Caco-2 (cell line): ENCODE measurements at regions not wholly inside any gene's neighbourhood (a gene's known extent, or its start where the extent isn't known, plus 50 kb on each side); places are given as distances from the start of the nearest gene placed in this dataset.

Experiments
- BruUV-seq: library from RNA; stranded (reverse); fragments of 400-500 nt; replicated peaks from 2 replicates; lab custom pipeline; 2021; lab: Mats Ljungman, UMichigan
- CTCF ChIA-PET: fragments of 300-600 bp; sonication (Branson Sonifier 250); formaldehyde crosslinking; loops from one replicate; lab custom pipeline; 2022; ENCODE audit warnings: antibody characterized with exemption; lab: Charles Lee
- POLR2A ChIA-PET: fragments of 300-600 bp; sonication (Branson Sonifier 250); formaldehyde crosslinking; loops from one replicate; lab custom pipeline; 2022; ENCODE audit warnings: antibody characterized with exemption; lab: Charles Lee
- DNase-seq, 2 experiments: peaks; one replicate each; pipeline versions ENCODE4 v3.0.0 to v3.0.0-alpha.2; 2020 to 2022
- H3K27me3 ChIP-seq: replicated peaks from 2 replicates; pipeline ENCODE4 v1.6.0; 2011; ENCODE audit warnings: low read length; ENCODE audit not compliant: control insufficient read depth, insufficient read depth
- H3K36me3 ChIP-seq: 2 replicates; pipeline ENCODE4 v1.5.1; 2011; ENCODE audit warnings: low read length; ENCODE audit not compliant: control insufficient read depth, insufficient read depth
- H3K4me1 ChIP-seq: fragments of 250-450 bp; sonication (Bioruptor Pico); 2 replicates; pipeline ENCODE4 v1.5.1; 2020; ENCODE audit warnings: mild to moderate bottlenecking
- H3K4me3 ChIP-seq: 2 replicates; pipeline ENCODE4 v1.5.1; 2011; ENCODE audit warnings: low read depth, mild to moderate bottlenecking, control low read depth, low read length
- H3K9me3 ChIP-seq: fragments of 250-450 bp; sonication (Bioruptor Pico); 2 replicates; pipeline ENCODE4 v1.5.1; 2020; ENCODE audit warnings: mild to moderate bottlenecking, moderate library complexity
- H3K27ac Mint-ChIP-seq: one replicate; pipeline ENCODE4 v1.8.0; 2022; ENCODE audit warnings: mixed read lengths; ENCODE audit not compliant: unreplicated experiment
- H3K27me3 Mint-ChIP-seq: one replicate; pipeline ENCODE4 v1.8.0; 2022; ENCODE audit warnings: mixed read lengths; ENCODE audit not compliant: insufficient read depth, unreplicated experiment
- H3K36me3 Mint-ChIP-seq: one replicate; pipeline ENCODE4 v1.8.0; 2022; ENCODE audit warnings: mild to moderate bottlenecking, mixed read lengths; ENCODE audit not compliant: insufficient read depth, unreplicated experiment
- H3K4me1 Mint-ChIP-seq: one replicate; pipeline ENCODE4 v1.8.0; 2022; ENCODE audit warnings: low read depth, mixed read lengths; ENCODE audit not compliant: unreplicated experiment
- H3K4me3 Mint-ChIP-seq: one replicate; pipeline ENCODE4 v1.8.0; 2022; ENCODE audit warnings: mild to moderate bottlenecking, moderate library complexity, mixed read lengths; ENCODE audit not compliant: unreplicated experiment
- H3K9me3 Mint-ChIP-seq: one replicate; pipeline ENCODE4 v1.8.0; 2022; ENCODE audit warnings: mixed read lengths; ENCODE audit not compliant: unreplicated experiment
- intact Hi-C: fragments of 100-400 bp; cut with micrococcal nuclease; formaldehyde crosslinking; loops from one replicate; pipeline ENCODE4 v1.10.0; 2022; ENCODE audit not compliant: unreplicated experiment
- TF ChIP-seq, protein P1 (sequence below), 2 experiments: fragments of 200-600 bp in 1 of 2; IDR thresholded peaks; 1 replicate in 1 of 2; 2 replicates in 1 of 2; pipeline versions ENCODE4 v1.5.1 to v1.8.0; 2011 to 2022; ENCODE audit warnings: antibody characterized with exemption in 1 of 2, control low read depth in 1 of 2, inconsistent platforms in 1 of 2, low read depth in 1 of 2, low read length in 1 of 2, mild to moderate bottlenecking in 1 of 2, moderate library complexity in 1 of 2; ENCODE audit not compliant: insufficient read depth in 1 of 2, severe bottlenecking in 1 of 2, unreplicated experiment in 1 of 2

- no peaks in the 10 kb centered on the region for H3K36me3 ChIP-seq
- Mint-ChIP-seq H3K4me1 (peaks cover 8% of the 10 kb centered on the region), H3K4me3 (no peak overlapping the region), H3K27ac (no peak overlapping the region), H3K27me3 (no peaks in the 10 kb centered on the region), H3K9me3 (no peaks in the 10 kb centered on the region), H3K36me3 (no peaks in the 10 kb centered on the region)
- no TSS peak for BruUV-seq
- no peaks in the 10 kb centered on the region for H3K9me3 ChIP-seq
- H3K4me3 ChIP-seq: no peak overlapping the region
- no peaks in the 10 kb centered on the region for H3K4me1 ChIP-seq
- POLR2A ChIA-PET: no interaction called here
- DNase-seq: no peak
- CTCF ChIA-PET: no interaction called here
- H3K27me3 ChIP-seq: no peaks in the 10 kb centered on the region
- intact Hi-C loops: no loop called here
- TF ChIP-seq, protein P1, sequence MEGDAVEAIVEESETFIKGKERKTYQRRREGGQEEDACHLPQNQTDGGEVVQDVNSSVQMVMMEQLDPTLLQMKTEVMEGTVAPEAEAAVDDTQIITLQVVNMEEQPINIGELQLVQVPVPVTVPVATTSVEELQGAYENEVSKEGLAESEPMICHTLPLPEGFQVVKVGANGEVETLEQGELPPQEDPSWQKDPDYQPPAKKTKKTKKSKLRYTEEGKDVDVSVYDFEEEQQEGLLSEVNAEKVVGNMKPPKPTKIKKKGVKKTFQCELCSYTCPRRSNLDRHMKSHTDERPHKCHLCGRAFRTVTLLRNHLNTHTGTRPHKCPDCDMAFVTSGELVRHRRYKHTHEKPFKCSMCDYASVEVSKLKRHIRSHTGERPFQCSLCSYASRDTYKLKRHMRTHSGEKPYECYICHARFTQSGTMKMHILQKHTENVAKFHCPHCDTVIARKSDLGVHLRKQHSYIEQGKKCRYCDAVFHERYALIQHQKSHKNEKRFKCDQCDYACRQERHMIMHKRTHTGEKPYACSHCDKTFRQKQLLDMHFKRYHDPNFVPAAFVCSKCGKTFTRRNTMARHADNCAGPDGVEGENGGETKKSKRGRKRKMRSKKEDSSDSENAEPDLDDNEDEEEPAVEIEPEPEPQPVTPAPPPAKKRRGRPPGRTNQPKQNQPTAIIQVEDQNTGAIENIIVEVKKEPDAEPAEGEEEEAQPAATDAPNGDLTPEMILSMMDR (IDR thresholded peaks at IDR 0.05; ENCODE audit: insufficient read depth in 1 of 2, low read depth in 1 of 2, low read length in 1 of 2, severe bottlenecking in 1 of 2, unreplicated experiment in 1 of 2): no peak
Observed at GRCh38 chr11:15725246-15725645, 610.5 kb downstream of the INSC start.

GRCh38 chr11:15726221-15726746, 611.6 kb downstream of the INSC start:
- CTCF ChIA-PET: no interaction called here
- H3K36me3 Mint-ChIP-seq: no peaks in the 10 kb centered on the region
- Histone ChIP-seq H3K9me3 (no peaks in the 10 kb centered on the region), H3K27me3 (no peaks in the 10 kb centered on the region), H3K4me1 (no peaks in the 10 kb centered on the region), H3K36me3 (no peaks in the 10 kb centered on the region), H3K4me3 (no peak overlapping the region)
- H3K27me3 Mint-ChIP-seq: no peaks in the 10 kb centered on the region
- no TSS peak for BruUV-seq
- no peak for DNase-seq
- no peak overlapping the region for H3K27ac Mint-ChIP-seq
- H3K4me3 Mint-ChIP-seq: no peak overlapping the region
- intact Hi-C loops: no loop called here
- no peaks in the 10 kb centered on the region for H3K9me3 Mint-ChIP-seq
- POLR2A ChIA-PET: no interaction called here
- TF ChIP-seq, protein P1 (IDR thresholded peaks at IDR 0.05; ENCODE audit: insufficient read depth in 1 of 2, low read depth in 1 of 2, low read length in 1 of 2, severe bottlenecking in 1 of 2, unreplicated experiment in 1 of 2): no peak
- peaks cover 8% of the 10 kb centered on the region for H3K4me1 Mint-ChIP-seq

DNA sequence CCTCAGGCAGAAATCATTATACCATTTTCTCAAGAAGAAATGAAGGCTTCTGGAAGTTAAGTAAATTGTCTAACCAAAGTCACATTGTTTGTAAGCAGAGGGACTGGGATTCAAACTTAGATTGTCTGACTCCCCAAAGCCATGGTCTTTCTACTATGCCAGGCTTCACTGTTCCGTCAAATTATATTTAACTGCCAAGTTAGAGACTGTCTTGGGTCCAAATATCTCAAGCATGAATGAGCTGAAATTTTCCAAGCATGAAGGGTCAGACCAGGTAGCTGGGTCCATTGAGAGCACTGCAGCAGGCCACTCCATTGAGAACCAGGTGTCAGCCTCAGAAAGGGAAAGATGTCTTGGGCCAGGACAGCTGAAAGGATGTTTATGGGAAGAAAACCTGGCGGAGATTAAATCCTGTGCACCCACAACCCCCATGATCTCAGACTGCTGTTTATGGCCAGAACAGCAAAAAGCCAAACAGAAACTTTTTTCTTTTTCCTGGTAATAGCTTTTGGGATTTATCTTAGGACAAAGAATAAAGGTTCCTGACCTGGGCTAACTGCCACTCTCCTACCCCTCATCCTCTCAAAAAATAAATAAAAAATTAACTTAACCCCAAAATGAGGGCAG, 612.3 kb downstream of the INSC start:
- DNase-seq: no peak
- ChIA-PET CTCF (interaction anchor here (0.5 kb wide), 1 partner anchor 95 kb away, joined by 4 read pairs; no protein-coding TSS in a partner anchor), POLR2A (no interaction called here)
- H3K4me3 Mint-ChIP-seq: no peak overlapping the region
- Histone ChIP-seq H3K9me3 (no peaks in the 10 kb centered on the region), H3K36me3 (no peaks in the 10 kb centered on the region), H3K27me3 (no peaks in the 10 kb centered on the region), H3K4me3 (no peak overlapping the region), H3K4me1 (no peaks in the 10 kb centered on the region)
- no peak overlapping the region for H3K27ac Mint-ChIP-seq
- BruUV-seq: no TSS peak
- intact Hi-C loops: no loop called here
- TF ChIP-seq, protein P1 (IDR thresholded peaks at IDR 0.05; ENCODE audit: insufficient read depth in 1 of 2, low read depth in 1 of 2, low read length in 1 of 2, severe bottlenecking in 1 of 2, unreplicated experiment in 1 of 2): no peak
- no peaks in the 10 kb centered on the region for H3K9me3 Mint-ChIP-seq
- H3K36me3 Mint-ChIP-seq: no peaks in the 10 kb centered on the region
- no peaks in the 10 kb centered on the region for H3K27me3 Mint-ChIP-seq
- H3K4me1 Mint-ChIP-seq: peaks cover 8% of the 10 kb centered on the region
